Endothelial cell (in vitro differentiated cells): ENCODE measurements at regions not wholly inside any gene's neighbourhood (a gene's known extent, or its start where the extent isn't known, plus 50 kb on each side); places are given as distances from the start of the nearest gene placed in this dataset.

ENCODE experiments used
- DNase-seq: peaks from one replicate; pipeline ENCODE4 v3.0.0; 2021; ENCODE audit warnings: low spot score
- H3K27ac Mint-ChIP-seq: one replicate; pipeline ENCODE4 v1.8.0; 2021; ENCODE audit warnings: mixed read lengths, inconsistent platforms; ENCODE audit not compliant: unreplicated experiment
- H3K27me3 Mint-ChIP-seq: one replicate; pipeline ENCODE4 v1.8.0; 2021; ENCODE audit warnings: mild to moderate bottlenecking, moderate library complexity, mixed read lengths, inconsistent platforms; ENCODE audit not compliant: unreplicated experiment
- H3K36me3 Mint-ChIP-seq: one replicate; pipeline ENCODE4 v1.8.0; 2021; ENCODE audit warnings: mild to moderate bottlenecking, low read depth, mixed read lengths, inconsistent platforms; ENCODE audit not compliant: unreplicated experiment
- H3K4me1 Mint-ChIP-seq: one replicate; pipeline ENCODE4 v1.8.0; 2021; ENCODE audit warnings: mild to moderate bottlenecking, mixed read lengths, inconsistent platforms; ENCODE audit not compliant: unreplicated experiment
- H3K4me3 Mint-ChIP-seq: one replicate; pipeline ENCODE4 v1.8.0; 2021; ENCODE audit warnings: mild to moderate bottlenecking, mixed read lengths, inconsistent platforms; ENCODE audit not compliant: unreplicated experiment
- H3K9me3 Mint-ChIP-seq: one replicate; pipeline ENCODE4 v1.8.0; 2021; ENCODE audit warnings: mixed read lengths, inconsistent platforms; ENCODE audit not compliant: unreplicated experiment
- TF ChIP-seq, protein P1 (sequence below): fragments of 200-600 bp; sonication (generic); IDR thresholded peaks from one replicate; pipeline ENCODE4 v1.5.0; 2021; ENCODE audit warnings: antibody characterized with exemption; ENCODE audit not compliant: unreplicated experiment

GRCh38 chr15:95013381-95013780, 782.0 kb downstream of the MCTP2 start:
- TF ChIP-seq, protein P1, sequence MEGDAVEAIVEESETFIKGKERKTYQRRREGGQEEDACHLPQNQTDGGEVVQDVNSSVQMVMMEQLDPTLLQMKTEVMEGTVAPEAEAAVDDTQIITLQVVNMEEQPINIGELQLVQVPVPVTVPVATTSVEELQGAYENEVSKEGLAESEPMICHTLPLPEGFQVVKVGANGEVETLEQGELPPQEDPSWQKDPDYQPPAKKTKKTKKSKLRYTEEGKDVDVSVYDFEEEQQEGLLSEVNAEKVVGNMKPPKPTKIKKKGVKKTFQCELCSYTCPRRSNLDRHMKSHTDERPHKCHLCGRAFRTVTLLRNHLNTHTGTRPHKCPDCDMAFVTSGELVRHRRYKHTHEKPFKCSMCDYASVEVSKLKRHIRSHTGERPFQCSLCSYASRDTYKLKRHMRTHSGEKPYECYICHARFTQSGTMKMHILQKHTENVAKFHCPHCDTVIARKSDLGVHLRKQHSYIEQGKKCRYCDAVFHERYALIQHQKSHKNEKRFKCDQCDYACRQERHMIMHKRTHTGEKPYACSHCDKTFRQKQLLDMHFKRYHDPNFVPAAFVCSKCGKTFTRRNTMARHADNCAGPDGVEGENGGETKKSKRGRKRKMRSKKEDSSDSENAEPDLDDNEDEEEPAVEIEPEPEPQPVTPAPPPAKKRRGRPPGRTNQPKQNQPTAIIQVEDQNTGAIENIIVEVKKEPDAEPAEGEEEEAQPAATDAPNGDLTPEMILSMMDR: no peak
- H3K4me3 Mint-ChIP-seq: no peak overlapping the region
- no peaks in the 10 kb centered on the region for H3K27me3 Mint-ChIP-seq
- H3K27ac Mint-ChIP-seq: no peak overlapping the region
- H3K36me3 Mint-ChIP-seq: no peaks in the 10 kb centered on the region
- H3K4me1 Mint-ChIP-seq: no peaks in the 10 kb centered on the region
- no peak for DNase-seq
- no peaks in the 10 kb centered on the region for H3K9me3 Mint-ChIP-seq

DNA sequence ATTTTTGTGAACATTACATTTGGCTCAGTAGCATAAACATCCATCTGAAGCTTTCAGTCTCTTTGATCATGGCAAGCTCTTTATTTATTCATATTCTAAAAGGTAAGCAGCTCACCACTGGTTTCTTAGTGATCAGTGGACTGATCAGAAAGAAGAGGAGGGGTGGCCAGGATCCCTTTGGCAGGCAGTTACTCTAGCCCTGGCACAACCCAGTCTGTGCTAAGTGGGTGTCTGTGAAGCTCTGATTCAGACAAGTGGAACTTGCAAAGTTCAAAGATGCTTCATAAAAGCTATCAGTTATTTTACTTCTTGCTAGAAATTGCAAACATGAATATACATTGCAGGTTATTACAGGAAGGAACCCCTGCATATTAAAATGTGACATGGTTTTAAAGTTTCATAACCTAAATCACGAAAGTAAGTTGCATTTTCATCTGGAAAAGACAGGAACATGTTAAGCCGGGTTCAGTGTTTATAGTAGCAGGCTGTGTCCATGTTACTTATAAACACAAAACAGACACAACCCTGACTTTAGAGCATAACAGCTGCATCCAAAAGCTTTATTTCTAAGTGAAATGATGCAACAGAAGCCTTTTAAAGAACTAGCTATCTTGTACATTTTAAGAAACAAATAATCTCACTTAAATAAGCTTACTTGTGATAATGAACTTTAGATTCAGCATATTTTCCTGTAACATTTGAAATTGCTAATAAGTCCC, 785.3 kb downstream of the MCTP2 start:
- H3K27me3 Mint-ChIP-seq: no peaks in the 10 kb centered on the region
- no peak overlapping the region for H3K4me3 Mint-ChIP-seq
- H3K27ac Mint-ChIP-seq: no peak overlapping the region
- H3K4me1 Mint-ChIP-seq: no peaks in the 10 kb centered on the region
- no peaks in the 10 kb centered on the region for H3K36me3 Mint-ChIP-seq
- TF ChIP-seq, protein P1: no peak
- no peak for DNase-seq
- no peaks in the 10 kb centered on the region for H3K9me3 Mint-ChIP-seq

DNA sequence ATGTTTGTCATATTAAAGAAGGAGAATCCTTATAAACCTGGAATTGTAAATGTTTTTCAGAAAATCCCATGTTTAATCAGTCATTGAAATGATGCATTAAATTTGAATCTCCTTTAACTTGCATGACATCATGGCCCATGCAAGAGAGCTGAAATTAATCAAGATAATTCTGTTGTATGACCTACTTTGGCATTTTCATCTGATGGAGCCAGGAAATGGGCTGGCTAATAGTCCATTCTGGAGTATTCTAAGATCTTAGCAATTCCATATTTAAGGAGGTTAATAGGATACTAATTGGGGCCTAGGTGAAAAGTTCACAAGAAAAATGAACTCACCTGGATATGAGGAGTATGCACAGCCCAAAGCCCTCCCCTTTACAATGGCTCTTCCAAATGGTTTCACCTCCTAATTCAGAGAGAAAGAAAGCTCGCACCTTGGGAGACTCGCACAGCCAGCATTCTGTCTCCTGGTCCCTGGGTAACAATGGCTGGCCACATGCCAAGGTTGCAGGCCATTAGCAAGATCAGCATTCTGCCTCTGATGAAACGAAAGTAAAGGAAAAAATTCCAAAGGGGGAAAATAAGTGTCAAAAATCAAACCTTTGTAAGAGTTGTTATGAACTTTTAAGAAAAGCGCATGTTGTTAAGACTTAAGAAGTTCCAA, 786.4 kb downstream of the MCTP2 start:
- TF ChIP-seq, protein P1: no peak
- no peaks in the 10 kb centered on the region for H3K4me1 Mint-ChIP-seq
- no peaks in the 10 kb centered on the region for H3K27me3 Mint-ChIP-seq
- H3K27ac Mint-ChIP-seq: no peak overlapping the region
- H3K36me3 Mint-ChIP-seq: no peaks in the 10 kb centered on the region
- H3K4me3 Mint-ChIP-seq: no peak overlapping the region
- peak; percentile 31 for DNase-seq
- no peaks in the 10 kb centered on the region for H3K9me3 Mint-ChIP-seq

DNA sequence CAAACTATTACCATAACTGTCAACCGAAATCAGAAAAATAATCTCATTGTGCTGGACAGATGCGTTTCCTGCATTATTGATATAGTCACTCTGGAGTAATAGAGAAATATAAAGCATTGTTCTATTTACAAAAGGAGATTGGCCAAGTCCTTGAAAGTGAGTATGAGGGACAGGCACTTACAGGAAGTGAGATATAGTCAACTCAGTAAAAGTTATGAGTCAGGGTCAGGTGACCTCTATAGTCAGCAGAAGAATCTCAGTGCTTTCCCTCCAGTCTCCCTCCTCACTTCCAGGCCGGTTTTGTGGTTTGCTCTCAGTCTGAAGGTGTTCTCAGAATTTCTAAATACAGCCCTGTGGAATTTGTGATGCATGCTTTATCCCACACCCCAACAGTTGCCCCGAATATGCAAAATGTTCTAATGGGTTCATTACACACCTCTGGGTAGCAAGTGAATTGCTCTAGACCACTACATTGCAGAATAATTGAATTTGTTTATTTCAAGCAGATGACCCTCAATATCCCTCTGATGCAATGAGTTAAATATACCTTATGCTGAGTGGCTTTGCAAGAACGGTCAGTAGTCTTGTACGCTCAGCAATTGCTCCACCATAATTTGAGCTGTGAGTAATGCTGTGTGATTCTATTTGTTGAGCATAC, 787.7 kb downstream of the MCTP2 start:
- no peak for DNase-seq
- H3K27me3 Mint-ChIP-seq: peaks cover 1% of the 10 kb centered on the region
- no peaks in the 10 kb centered on the region for H3K4me1 Mint-ChIP-seq
- H3K36me3 Mint-ChIP-seq: no peaks in the 10 kb centered on the region
- no peak overlapping the region for H3K27ac Mint-ChIP-seq
- H3K4me3 Mint-ChIP-seq: no peak overlapping the region
- H3K9me3 Mint-ChIP-seq: no peaks in the 10 kb centered on the region
- TF ChIP-seq, protein P1: no peak

DNA sequence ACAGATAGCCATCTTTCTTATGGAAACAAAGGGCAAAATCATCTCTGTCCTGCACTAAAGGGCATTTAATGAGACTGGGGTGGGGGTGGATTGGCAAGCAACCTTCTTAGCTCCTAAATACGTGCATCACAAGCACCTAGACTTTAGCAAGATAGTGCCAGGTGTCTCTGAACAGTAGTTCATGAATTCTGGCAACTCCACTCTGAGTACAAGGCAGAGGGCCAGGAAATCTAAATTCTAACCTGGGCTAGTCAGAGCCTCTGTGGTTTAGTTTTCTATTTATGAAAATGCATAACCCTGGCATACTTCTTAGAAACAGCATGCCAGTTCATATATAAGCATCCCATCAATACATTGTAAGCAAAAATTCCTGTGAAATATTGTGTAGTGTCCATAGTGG, 788.5 kb downstream of the MCTP2 start:
- Mint-ChIP-seq H3K27me3 (peaks cover 1% of the 10 kb centered on the region), H3K4me3 (no peak overlapping the region), H3K4me1 (no peaks in the 10 kb centered on the region), H3K27ac (no peak overlapping the region), H3K9me3 (no peaks in the 10 kb centered on the region), H3K36me3 (no peaks in the 10 kb centered on the region)
- TF ChIP-seq, protein P1: no peak
- no peak for DNase-seq
